ENCODE measurements at regions not wholly inside any gene's neighbourhood (a gene's known extent, or its start where the extent isn't known, plus 50 kb on each side); places are given as distances from the start of the nearest gene placed in this dataset.
"Not testable (repeated sequence)": the region's sequence is repeated elsewhere in the genome, so short reads cannot be mapped to it uniquely, and the experiment has no call there.

DNA sequence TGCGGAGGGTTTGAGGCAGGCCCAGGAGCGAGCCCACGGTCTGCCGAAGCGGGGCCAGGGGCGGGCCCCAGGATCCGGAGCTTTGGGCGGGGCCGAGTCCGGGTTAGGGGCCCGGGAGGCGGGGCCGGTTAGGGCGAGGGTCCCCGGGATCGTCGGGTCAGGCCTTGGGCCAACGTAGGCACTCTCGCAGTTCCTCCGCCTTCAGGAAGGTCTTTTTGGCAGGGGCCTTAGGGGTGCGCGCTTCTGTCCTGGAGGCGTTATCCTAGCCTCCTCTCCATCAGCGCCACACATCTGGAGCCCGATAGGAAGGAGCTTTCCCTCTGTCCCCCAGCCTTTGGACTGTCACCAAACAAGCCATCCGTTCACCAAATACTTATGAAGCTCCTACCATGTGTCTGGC is 131.8 kb upstream of the ALDH3B2 start:
- TF ChIP-seq CTCF, POLR2A (IDR thresholded peaks at IDR 0.05): not testable (repeated sequence)
